Upper lobe of left lung (tissue), 6 donors: ENCODE measurements at regions not wholly inside any gene's neighbourhood (a gene's known extent, or its start where the extent isn't known, plus 50 kb on each side); places are given as distances from the start of the nearest gene placed in this dataset.
"Not testable (repeated sequence)": the region's sequence is repeated elsewhere in the genome, so short reads cannot be mapped to it uniquely, and the experiment has no call there.

Experiments used
- ATAC-seq, 2 donors: fragments of 200-7000 bp; cut with Tn5 transposase; one replicate each; pipeline ENCODE4 v1.9.1; 2022; ENCODE audit warnings: mild to moderate bottlenecking in 2 of 2, moderate library complexity in 2 of 2; ENCODE audit not compliant: low FRiP score in 2 of 2
- DNase-seq, 2 donors: peaks; one replicate each; pipeline ENCODE4 v3.0.0-alpha.2; 2019 to 2020
- H3K27ac ChIP-seq, 4 donors: fragments of 200-600 bp; sonication (generic); one replicate each; pipeline ENCODE4 v1.5.1; 2016 to 2019
- H3K27me3 ChIP-seq, 4 donors: fragments of 200-600 bp; sonication (generic); one replicate each; pipeline ENCODE4 v1.5.1; 2017 to 2019
- H3K36me3 ChIP-seq, 4 donors: fragments of 200-600 bp; sonication (generic); one replicate each; pipeline ENCODE4 v1.5.1; 2016 to 2019
- H3K4me1 ChIP-seq, 4 donors: fragments of 200-600 bp; sonication (generic); one replicate each; pipeline ENCODE4 v1.5.1; 2018 to 2019
- H3K4me3 ChIP-seq, 4 donors: fragments of 200-600 bp; sonication (generic); one replicate each; pipeline ENCODE4 v1.5.1; 2017 to 2019; ENCODE audit warnings: mild to moderate bottlenecking in 2 of 4, moderate library complexity in 1 of 4
- H3K9me3 ChIP-seq, 4 donors: fragments of 200-600 bp; sonication (generic); one replicate each; pipeline ENCODE4 v1.5.1; 2018 to 2019
- CTCF ChIP-seq, 6 experiments: fragments of 450-650 bp in 4 of 6; fragments of 200-600 bp in 2 of 6; sonication (generic) in 2 of 6; IDR thresholded peaks; one replicate each; pipeline ENCODE4 v1.5.1; 2016 to 2019; ENCODE audit warnings: antibody characterized with exemption in 6 of 6
- EP300 ChIP-seq, 4 donors: sonication (generic); formaldehyde crosslinking; IDR thresholded peaks; one replicate each; pipeline ENCODE4 v1.5.1; 2017; ENCODE audit warnings: antibody characterized with exemption in 4 of 4, control low read depth in 2 of 4
- POLR2A ChIP-seq, 4 donors: fragments of 450-650 bp; IDR thresholded peaks; one replicate each; pipeline ENCODE4 v1.5.1; 2016 to 2017; ENCODE audit warnings: antibody characterized with exemption in 4 of 4, mild to moderate bottlenecking in 2 of 4
- POLR2AphosphoS5 ChIP-seq, 2 donors: sonication (generic); formaldehyde crosslinking; IDR thresholded peaks; one replicate each; pipeline ENCODE4 v1.5.1; 2017; ENCODE audit warnings: antibody characterized with exemption in 2 of 2
- WGBS, 2 donors: methylation state at CpG; one replicate each; pipeline ENCODE4 v1.1.5; 2017 to 2018; 5-methylcytosine and 5-hydroxymethylcytosine counted together
- donor health status: DM: no; HTN: no; CAD: no; lungs with moderate emphysema.
- donor health status: DM: no; HTN: yes; CAD: no; lungs with severe emphysema.

- no peaks in the 10 kb centered on the region for H3K9me3 ChIP-seq
- H3K36me3 ChIP-seq: no peaks in the 10 kb centered on the region
- no peaks in the 10 kb centered on the region for H3K27me3 ChIP-seq
- no peak for TF ChIP-seq EP300 (IDR thresholded peaks at IDR 0.05)
- TF ChIP-seq POLR2A (IDR thresholded peaks at IDR 0.05): no peak
- no peak for TF ChIP-seq POLR2AphosphoS5 (IDR thresholded peaks at IDR 0.05)
- TF ChIP-seq CTCF (IDR thresholded peaks at IDR 0.05): no peak
- H3K4me3 ChIP-seq: no peak overlapping the region
- H3K4me1 ChIP-seq: no peaks in the 10 kb centered on the region
- 91 to 95% methylated on average over 1 of the region's 1 CpG for WGBS, 2 donors
- ATAC-seq: no peak
- no peak for DNase-seq
- H3K27ac ChIP-seq: no peak overlapping the region
Measured at GRCh38 chr6:27026361-27026760, 221.1 kb upstream of the PRSS16 start.

- Histone ChIP-seq H3K4me1 (no peaks in the 10 kb centered on the region), H3K9me3 (no peaks in the 10 kb centered on the region), H3K27ac (no peak overlapping the region), H3K27me3 (no peaks in the 10 kb centered on the region), H3K36me3 (no peaks in the 10 kb centered on the region), H3K4me3 (no peak overlapping the region)
- DNase-seq (no peak), ATAC-seq (no peak)
- no peak for TF ChIP-seq POLR2AphosphoS5 (IDR thresholded peaks at IDR 0.05)
- TF ChIP-seq EP300 (IDR thresholded peaks at IDR 0.05): no peak
- no peak for TF ChIP-seq POLR2A (IDR thresholded peaks at IDR 0.05)
- TF ChIP-seq CTCF (IDR thresholded peaks at IDR 0.05): no peak
- WGBS, 2 donors: 94 to 98% methylated on average over 1 of the region's 1 CpG
Measured at GRCh38 chr6:27031302-27031701, 216.2 kb upstream of the PRSS16 start.

- ATAC-seq: no peak
- Histone ChIP-seq H3K9me3 (no peaks in the 10 kb centered on the region), H3K4me1 (no peaks in the 10 kb centered on the region), H3K27me3 (no peaks in the 10 kb centered on the region), H3K27ac (no peak overlapping the region), H3K36me3 (no peaks in the 10 kb centered on the region), H3K4me3 (no peak overlapping the region)
- no peak for TF ChIP-seq CTCF (IDR thresholded peaks at IDR 0.05)
- TF ChIP-seq POLR2A (IDR thresholded peaks at IDR 0.05): no peak
- no peak for TF ChIP-seq POLR2AphosphoS5 (IDR thresholded peaks at IDR 0.05)
- no peak for TF ChIP-seq EP300 (IDR thresholded peaks at IDR 0.05)
- no peak for DNase-seq
Measured at GRCh38 chr6:27038498-27038897, 209.0 kb upstream of the PRSS16 start.

GRCh38 chr6:27040244-27041042, 207.1 kb upstream of the PRSS16 start:
- no peak for DNase-seq
- Histone ChIP-seq H3K27me3 (no peaks in the 10 kb centered on the region), H3K4me3 (no peak overlapping the region), H3K27ac (no peak overlapping the region), H3K9me3 (no peaks in the 10 kb centered on the region), H3K36me3 (no peaks in the 10 kb centered on the region), H3K4me1 (no peaks in the 10 kb centered on the region)
- WGBS, 2 donors: 71 to 78% methylated on average over 7 of the region's 7 CpGs
- TF ChIP-seq CTCF (IDR thresholded peaks at IDR 0.05) (no peak), POLR2AphosphoS5 (IDR thresholded peaks at IDR 0.05) (no peak), POLR2A (IDR thresholded peaks at IDR 0.05) (no peak), EP300 (IDR thresholded peaks at IDR 0.05) (no peak)
- no peak for ATAC-seq

- no peak for TF ChIP-seq POLR2A (IDR thresholded peaks at IDR 0.05)
- no peak for TF ChIP-seq POLR2AphosphoS5 (IDR thresholded peaks at IDR 0.05)
- DNase-seq (no peak), ATAC-seq (no peak)
- WGBS, 2 donors: 88 to 92% methylated on average over 2 of the region's 2 CpGs
- Histone ChIP-seq H3K4me1 (no peaks in the 10 kb centered on the region), H3K4me3 (no peak overlapping the region), H3K27ac (no peak overlapping the region), H3K9me3 (no peaks in the 10 kb centered on the region), H3K27me3 (no peaks in the 10 kb centered on the region), H3K36me3 (no peaks in the 10 kb centered on the region)
Measured at GRCh38 chr6:27043244-27043643, 204.3 kb upstream of the PRSS16 start.

GRCh38 chr6:27045131-27045530, 202.4 kb upstream of the PRSS16 start:
- not testable (repeated sequence) for ATAC-seq, H3K4me1 ChIP-seq, H3K4me3 ChIP-seq, H3K27me3 ChIP-seq, H3K27ac ChIP-seq, H3K36me3 ChIP-seq, H3K9me3 ChIP-seq
- peak in 1 of 2 donors; percentile 72 for DNase-seq
- WGBS, 2 donors: 97% methylated on average over 26 of the region's 26 CpGs; no CpG with 5 or more reads in 1 of the 2 donors

GRCh38 chr6:27047725-27048124, 199.8 kb upstream of the PRSS16 start:
- not testable (repeated sequence) for H3K9me3 ChIP-seq, H3K27me3 ChIP-seq, H3K4me3 ChIP-seq, ATAC-seq, DNase-seq, H3K36me3 ChIP-seq, H3K27ac ChIP-seq, H3K4me1 ChIP-seq
- WGBS, 2 donors: 57 to 60% methylated on average over 5 of the region's 5 CpGs
